Coronary artery (tissue), 2 donors: ENCODE measurements at regions not wholly inside any gene's neighbourhood (a gene's known extent, or its start where the extent isn't known, plus 50 kb on each side); places are given as distances from the start of the nearest gene placed in this dataset.

Experiments
- DNase-seq: peaks from one replicate; pipeline ENCODE4 v3.0.0-alpha.2; 2017; ENCODE audit warnings: low spot score
- H3K27ac ChIP-seq, 2 donors: fragments of 200-600 bp; sonication (generic); one replicate each; pipeline ENCODE4 v1.5.1; 2016 to 2019
- H3K4me3 ChIP-seq: fragments of 200-600 bp; sonication (generic); 2 replicates; pipeline ENCODE4 v1.5.1; 2016; ENCODE audit warnings: mild to moderate bottlenecking, moderate library complexity
- CTCF ChIP-seq: fragments of 200-600 bp; sonication (generic); IDR thresholded peaks from one replicate; pipeline ENCODE4 v1.5.1; 2019; ENCODE audit warnings: antibody characterized with exemption

DNA sequence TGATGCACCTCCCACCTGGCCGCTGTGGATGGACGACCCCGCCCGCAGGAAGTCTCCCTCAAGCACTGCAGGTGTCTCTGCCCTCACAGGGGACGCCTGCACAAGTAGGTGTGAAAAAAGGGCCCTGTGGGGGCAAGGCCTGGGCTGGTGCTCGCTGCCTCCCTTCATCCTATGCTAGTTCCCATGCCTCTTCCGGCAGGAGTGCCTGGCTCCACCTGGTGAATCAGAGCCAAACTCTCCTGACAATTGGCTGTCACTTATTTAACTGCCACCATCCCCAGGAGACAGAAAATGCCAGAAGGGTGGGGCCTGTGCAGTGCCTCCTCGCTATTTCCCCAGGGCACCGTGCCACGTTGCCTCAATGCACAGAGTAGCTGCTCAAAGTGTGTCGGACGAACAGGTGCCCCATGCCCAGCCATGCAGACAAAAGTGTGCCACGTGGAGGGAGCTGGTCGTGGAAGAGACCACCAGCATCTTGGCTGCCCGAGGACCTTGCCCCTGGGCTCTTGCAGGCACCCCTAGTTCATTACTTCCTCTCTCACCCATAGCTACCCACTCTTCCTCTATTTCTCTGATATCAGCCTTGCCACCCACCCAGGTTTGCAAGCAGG is 170.7 kb downstream of the SEC14L1 start:
- Histone ChIP-seq H3K27ac (no peak overlapping the region), H3K4me3 (no peak overlapping the region)
- no peak for TF ChIP-seq CTCF
- DNase-seq, result no peak

GRCh38 chr17:77312061-77312701 is 171.4 kb downstream of the SEC14L1 start:
- H3K4me3 ChIP-seq, result no peak overlapping the region
- TF ChIP-seq CTCF, result no peak
- DNase-seq, result no peak
- H3K27ac ChIP-seq, result no peak overlapping the region

GRCh38 chr17:77312786-77313599 is 172.2 kb downstream of the SEC14L1 start:
- no peak for TF ChIP-seq CTCF
- peak overlapping the region; percentile 11 to 55 for H3K27ac ChIP-seq
- no peak overlapping the region for H3K4me3 ChIP-seq
- peak; percentile 94 for DNase-seq

GRCh38 chr17:77313831-77314230 is 173.1 kb downstream of the SEC14L1 start:
- no peak for TF ChIP-seq CTCF
- H3K27ac ChIP-seq, result peak overlapping the region; percentile 11 to 55
- no peak overlapping the region for H3K4me3 ChIP-seq
- peak; percentile 40 for DNase-seq

- Histone ChIP-seq H3K4me3 (no peak overlapping the region), H3K27ac (no peak overlapping the region)
- TF ChIP-seq CTCF, result no peak
- no peak for DNase-seq
These were observed 173.8 kb downstream of the SEC14L1 start for GRCh38 chr17:77314601-77315000.

- H3K4me3 ChIP-seq, result no peak overlapping the region
- DNase-seq, result no peak
These were observed 174.2 kb downstream of the SEC14L1 start for GRCh38 chr17:77315010-77315409.

More at GRCh38 chr17:77315010-77315409, 174.2 kb downstream of the SEC14L1 start:
- H3K27ac ChIP-seq, result no peak overlapping the region
- no peak for TF ChIP-seq CTCF
